Neuronal stem cell (in vitro differentiated cells): ENCODE measurements at regions not wholly inside any gene's neighbourhood (a gene's known extent, or its start where the extent isn't known, plus 50 kb on each side); places are given as distances from the start of the nearest gene placed in this dataset.

ENCODE experiments used
- DNase-seq: peaks from one replicate; pipeline ENCODE4 v3.0.0-alpha.2; 2013; ENCODE audit warnings: low spot score
- H2AFZ ChIP-seq: one replicate; pipeline ENCODE4 v1.6.1; 2013; ENCODE audit warnings: mild to moderate bottlenecking, low read length, inconsistent platforms
- H2AK5ac ChIP-seq: 2 replicates; pipeline ENCODE4 v1.6.1; 2013; ENCODE audit warnings: low read depth, mild to moderate bottlenecking, inconsistent platforms, low read length, moderate library complexity, mixed read lengths
- H2BK120ac ChIP-seq: 2 replicates; pipeline ENCODE4 v1.6.1; 2013; ENCODE audit warnings: low read depth, mild to moderate bottlenecking, inconsistent platforms, low read length, moderate library complexity, mixed read lengths
- H2BK12ac ChIP-seq: one replicate; pipeline ENCODE4 v1.6.1; 2013; ENCODE audit warnings: low read length, inconsistent platforms
- H2BK15ac ChIP-seq: 2 replicates; pipeline ENCODE4 v1.6.1; 2013; ENCODE audit warnings: mild to moderate bottlenecking, low read length, inconsistent platforms, mixed read lengths
- H2BK5ac ChIP-seq: one replicate; pipeline ENCODE4 v1.6.1; 2013; ENCODE audit warnings: inconsistent platforms, mild to moderate bottlenecking, low read length, moderate library complexity
- H3K14ac ChIP-seq: one replicate; pipeline ENCODE4 v1.6.1; 2013; ENCODE audit warnings: low read length, inconsistent platforms
- H3K18ac ChIP-seq: 2 replicates; pipeline ENCODE4 v1.6.1; 2013; ENCODE audit warnings: low read length, inconsistent platforms
- H3K23ac ChIP-seq: 2 replicates; pipeline ENCODE4 v1.6.1; 2013; ENCODE audit warnings: low read depth, mild to moderate bottlenecking, mixed read lengths, low read length, inconsistent platforms; ENCODE audit not compliant: poor library complexity
- H3K27ac ChIP-seq: replicated peaks from 3 replicates; pipeline ENCODE4 v1.5.1; 2013; ENCODE audit warnings: low read length, inconsistent platforms
- H3K27me3 ChIP-seq, 3 experiments: 2 replicates each; pipeline ENCODE4 v1.6.1; 2013; ENCODE audit warnings: low read length in 3 of 3, mild to moderate bottlenecking in 2 of 3, inconsistent platforms in 1 of 3, low read depth in 1 of 3, mixed read lengths in 1 of 3, moderate library complexity in 1 of 3; ENCODE audit not compliant: control insufficient read depth in 3 of 3, insufficient read depth in 3 of 3
- H3K36me3 ChIP-seq, 2 donors: replicated peaks in 1 of 2; 2 replicates each; pipeline ENCODE4 v1.6.1; 2013; ENCODE audit warnings: low read length in 2 of 2; ENCODE audit not compliant: control insufficient read depth in 2 of 2, insufficient read depth in 2 of 2
- H3K4ac ChIP-seq: 2 replicates; pipeline ENCODE4 v1.6.1; 2013; ENCODE audit warnings: inconsistent platforms, mild to moderate bottlenecking, low read length, moderate library complexity
- H3K4me1 ChIP-seq, 2 donors: 1 replicate in 1 of 2; 2 replicates in 1 of 2; pipeline ENCODE4 v1.6.1; 2013; ENCODE audit warnings: low read length in 2 of 2, low read depth in 1 of 2; ENCODE audit not compliant: control insufficient read depth in 2 of 2, insufficient read depth in 1 of 2
- H3K4me2 ChIP-seq: one replicate; pipeline ENCODE4 v1.6.1; 2013; ENCODE audit warnings: mild to moderate bottlenecking, low read length, inconsistent platforms; ENCODE audit not compliant: insufficient read depth, poor library complexity, severe bottlenecking
- H3K4me3 ChIP-seq, 2 donors: 2 replicates each; pipeline ENCODE4 v1.5.1; 2013; ENCODE audit warnings: low read length in 2 of 2, mild to moderate bottlenecking in 2 of 2, inconsistent platforms in 1 of 2, moderate library complexity in 1 of 2
- H3K79me1 ChIP-seq: one replicate; pipeline ENCODE4 v1.6.1; 2013; ENCODE audit warnings: low read depth, mild to moderate bottlenecking, inconsistent platforms, low read length, moderate library complexity
- H3K9ac ChIP-seq: one replicate; pipeline ENCODE4 v1.6.1; 2013; ENCODE audit warnings: mild to moderate bottlenecking, low read depth, low read length, inconsistent platforms; ENCODE audit not compliant: poor library complexity
- H3K9me3 ChIP-seq, 2 donors: replicated peaks in 1 of 2; 2 replicates each; pipeline versions ENCODE3 to v1.6.1; 2013; ENCODE audit warnings: low read length in 2 of 2, mild to moderate bottlenecking in 2 of 2, inconsistent platforms in 1 of 2, low read depth in 1 of 2, mixed read lengths in 1 of 2, moderate library complexity in 1 of 2; ENCODE audit not compliant: control insufficient read depth in 2 of 2, insufficient read depth in 1 of 2
- H4K8ac ChIP-seq: one replicate; pipeline ENCODE4 v1.6.1; 2013; ENCODE audit warnings: low read depth, mild to moderate bottlenecking, inconsistent platforms, low read length, moderate library complexity
- H4K91ac ChIP-seq: one replicate; pipeline ENCODE4 v1.6.1; 2013; ENCODE audit warnings: low read length, low read depth, mild to moderate bottlenecking, inconsistent platforms; ENCODE audit not compliant: poor library complexity
- WGBS, 2 donors: extraction: QIAGEN DNeasy Blood & Tissue Kit; methylation state at CpG; one replicate each; pipeline ENCODE4 v1.1.7; 2013; ENCODE audit warnings: missing lambda C conversion rate in 2 of 2, mixed read lengths in 1 of 2; ENCODE audit not compliant: insufficient read length in 2 of 2, insufficient replicate concordance in 1 of 2; ENCODE audit errors: extremely low coverage in 2 of 2; 5-methylcytosine and 5-hydroxymethylcytosine counted together

DNA sequence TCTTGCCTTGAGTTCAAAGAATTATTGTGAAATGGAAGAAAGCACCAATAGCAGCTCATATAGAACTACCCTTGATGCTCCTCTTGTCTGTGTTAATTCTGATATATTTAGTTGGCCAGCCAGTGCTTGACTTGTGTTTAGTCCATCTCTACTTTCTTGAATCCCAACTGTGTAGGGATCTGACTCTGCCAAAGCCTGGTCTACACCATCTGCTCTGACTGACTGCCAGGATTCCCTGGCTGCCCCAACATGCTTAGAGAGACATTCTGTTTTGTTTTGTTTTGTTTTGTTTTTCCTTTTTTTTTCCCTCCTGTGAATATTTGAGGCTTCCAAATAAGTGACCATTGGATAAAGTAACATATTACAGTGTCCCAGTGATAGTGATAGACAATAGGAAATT lies 953.7 kb upstream of the MANEA start:
- H3K27me3 ChIP-seq: no peaks in the 10 kb centered on the region
- H3K9ac ChIP-seq: no peak overlapping the region
- no peak overlapping the region for H3K4ac ChIP-seq
- no peak overlapping the region for H3K4me2 ChIP-seq
- no peak for DNase-seq
- H2BK5ac ChIP-seq: no peak overlapping the region
- no peak overlapping the region for H3K23ac ChIP-seq
- no peak overlapping the region for H4K8ac ChIP-seq
- H2AFZ ChIP-seq: no peak overlapping the region
- H3K18ac ChIP-seq: no peak overlapping the region
- no peak overlapping the region for H4K91ac ChIP-seq
- no peak overlapping the region for H2BK15ac ChIP-seq
- H3K4me3 ChIP-seq: no peak overlapping the region
- no peak overlapping the region for H2BK12ac ChIP-seq
- no peaks in the 10 kb centered on the region for H3K9me3 ChIP-seq
- no peaks in the 10 kb centered on the region for H3K79me1 ChIP-seq
- H2AK5ac ChIP-seq: no peak overlapping the region
- no peak overlapping the region for H2BK120ac ChIP-seq
- no peak overlapping the region for H3K27ac ChIP-seq
- H3K4me1 ChIP-seq: no peaks in the 10 kb centered on the region
- H3K14ac ChIP-seq: no peak overlapping the region
- no peaks in the 10 kb centered on the region for H3K36me3 ChIP-seq

DNA sequence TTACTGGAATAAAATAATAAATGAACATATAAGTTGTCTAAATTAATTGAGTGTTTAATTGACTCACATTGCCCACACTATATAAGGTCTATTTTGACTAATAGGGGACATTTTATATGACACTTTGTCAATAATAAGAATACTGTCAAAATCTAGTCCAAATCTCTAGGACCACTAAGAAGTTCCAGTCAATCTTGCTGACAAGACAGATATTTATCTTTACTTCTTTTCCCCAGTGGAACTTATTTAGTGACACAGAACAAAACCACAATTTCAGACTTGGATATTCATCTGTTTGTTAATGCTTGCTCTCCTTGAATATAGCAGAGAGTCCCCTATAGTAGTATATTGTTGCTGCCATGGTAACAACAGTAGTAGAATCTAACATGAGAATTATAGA lies 954.6 kb upstream of the MANEA start:
- H3K14ac ChIP-seq: no peak overlapping the region
- H4K91ac ChIP-seq: no peak overlapping the region
- no peak overlapping the region for H3K9ac ChIP-seq
- no peak overlapping the region for H2BK5ac ChIP-seq
- no peak overlapping the region for H2AFZ ChIP-seq
- no peak overlapping the region for H2AK5ac ChIP-seq
- no peak overlapping the region for H3K4ac ChIP-seq
- H2BK120ac ChIP-seq: no peak overlapping the region
- H3K18ac ChIP-seq: no peak overlapping the region
- DNase-seq: no peak
- H3K4me3 ChIP-seq: no peak overlapping the region
- no peaks in the 10 kb centered on the region for H3K27me3 ChIP-seq
- H3K79me1 ChIP-seq: no peaks in the 10 kb centered on the region
- no peak overlapping the region for H4K8ac ChIP-seq
- H3K36me3 ChIP-seq: no peaks in the 10 kb centered on the region
- no peak overlapping the region for H2BK12ac ChIP-seq
- no peaks in the 10 kb centered on the region for H3K9me3 ChIP-seq
- no peak overlapping the region for H3K27ac ChIP-seq
- no peaks in the 10 kb centered on the region for H3K4me1 ChIP-seq
- no peak overlapping the region for H3K4me2 ChIP-seq
- H2BK15ac ChIP-seq: no peak overlapping the region
- no peak overlapping the region for H3K23ac ChIP-seq

DNA sequence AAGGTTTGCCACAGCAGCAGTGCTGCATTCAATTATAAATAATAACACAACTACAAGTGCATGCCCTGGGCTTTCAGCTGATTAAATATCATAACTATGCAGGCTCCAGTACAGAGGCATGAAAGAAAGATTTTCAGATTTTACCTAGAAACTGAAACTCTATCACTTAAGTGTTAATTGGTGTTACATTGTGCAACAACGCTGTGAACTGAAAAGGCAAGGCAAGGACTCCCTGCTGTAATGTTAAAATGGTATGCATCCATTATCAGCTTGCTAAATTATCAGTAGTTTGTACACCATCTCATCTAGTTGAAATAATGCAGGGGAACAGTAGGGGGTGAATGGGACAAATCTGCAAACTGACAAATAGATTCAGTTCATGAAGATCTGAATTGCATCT lies 976.7 kb upstream of the MANEA start:
- H3K4ac ChIP-seq: no peak overlapping the region
- H3K9me3 ChIP-seq: no peaks in the 10 kb centered on the region
- no peak overlapping the region for H2BK15ac ChIP-seq
- H3K4me3 ChIP-seq: no peak overlapping the region
- H3K27ac ChIP-seq: no peak overlapping the region
- H2AFZ ChIP-seq: no peak overlapping the region
- H2BK120ac ChIP-seq: no peak overlapping the region
- H2BK12ac ChIP-seq: no peak overlapping the region
- H2BK5ac ChIP-seq: no peak overlapping the region
- no peak overlapping the region for H3K14ac ChIP-seq
- H3K36me3 ChIP-seq: no peaks in the 10 kb centered on the region
- no peak overlapping the region for H2AK5ac ChIP-seq
- no peaks in the 10 kb centered on the region for H3K27me3 ChIP-seq
- H4K8ac ChIP-seq: no peak overlapping the region
- no peak overlapping the region for H3K9ac ChIP-seq
- peaks cover 0 to 2% of the 10 kb centered on the region in 2 donors for H3K4me1 ChIP-seq
- no peaks in the 10 kb centered on the region for H3K79me1 ChIP-seq
- WGBS, 2 donors: no CpG with 5 or more reads among the region's 1 CpG
- no peak overlapping the region for H3K23ac ChIP-seq
- no peak overlapping the region for H3K4me2 ChIP-seq
- no peak overlapping the region for H3K18ac ChIP-seq
- no peak overlapping the region for H4K91ac ChIP-seq
- no peak for DNase-seq

DNA sequence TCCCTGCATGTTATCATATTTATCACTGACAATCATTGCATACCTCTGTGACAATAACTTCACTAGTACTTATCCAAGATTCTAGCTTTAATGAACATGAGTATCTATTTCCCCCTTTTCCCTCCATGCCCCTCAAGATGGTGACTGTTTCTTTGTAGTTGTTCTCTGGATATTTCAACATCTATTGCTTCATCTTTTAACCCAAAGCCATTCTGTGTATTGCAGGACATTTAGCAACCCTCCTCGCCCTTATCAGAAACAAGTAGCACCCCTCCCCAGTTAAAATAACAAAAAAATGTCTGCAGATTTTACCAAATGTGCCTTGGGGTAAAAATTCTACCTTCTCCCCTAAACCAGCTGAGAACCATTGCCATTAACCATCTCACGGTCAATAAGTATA lies 979.8 kb upstream of the MANEA start:
- Histone ChIP-seq H3K4me1 (peaks cover 0 to 2% of the 10 kb centered on the region in 2 donors), H2BK15ac (no peak overlapping the region), H3K23ac (no peak overlapping the region), H4K8ac (no peak overlapping the region), H3K9me3 (no peaks in the 10 kb centered on the region), H3K27me3 (no peaks in the 10 kb centered on the region), H4K91ac (no peak overlapping the region), H3K9ac (no peak overlapping the region), H3K4me3 (no peak overlapping the region), H2AFZ (no peak overlapping the region), H3K36me3 (no peaks in the 10 kb centered on the region), H3K79me1 (no peaks in the 10 kb centered on the region), H2BK5ac (no peak overlapping the region), H2BK12ac (no peak overlapping the region), H3K18ac (no peak overlapping the region), H2AK5ac (no peak overlapping the region), H3K14ac (no peak overlapping the region), H3K27ac (no peak overlapping the region), H2BK120ac (no peak overlapping the region), H3K4me2 (no peak overlapping the region), H3K4ac (no peak overlapping the region)
- DNase-seq: no peak
- WGBS, 2 donors: no CpG with 5 or more reads among the region's 2 CpGs
